HepG2 (cell line): ENCODE measurements at regions not wholly inside any gene's neighbourhood (a gene's known extent, or its start where the extent isn't known, plus 50 kb on each side); places are given as distances from the start of the nearest gene placed in this dataset.

Source experiments
- ATAC-seq: fragments of 200-7000 bp; cut with Tn5 transposase; 3 replicates; pipeline ENCODE4 v1.9.1; 2020; ENCODE audit warnings: mild to moderate bottlenecking, moderate library complexity
- BruUV-seq: library from RNA; stranded (reverse); fragments of 400-500 nt; replicated peaks from 2 replicates; lab custom pipeline; 2021; lab: Mats Ljungman, UMichigan
- CTCF ChIA-PET: fragments of 300-600 bp; formaldehyde crosslinking; extraction: SDS; loops from one replicate; lab custom pipeline; 2021; ENCODE audit warnings: low total read pairs, inconsistent platforms, low intra/inter-chr PET ratio; lab: Yijun Ruan, JAX
- POLR2A ChIA-PET: fragments of 350-600 bp; sonication (Branson Sonifier 250); formaldehyde crosslinking; loops from one replicate; lab custom pipeline; 2020; ENCODE audit warnings: antibody characterized with exemption, inconsistent platforms; lab: Yijun Ruan, JAX
- DNase-seq: peaks from one replicate; pipeline ENCODE4 v3.0.0-alpha.2; 2015; ENCODE audit warnings: low spot score
- FAIRE-seq: peaks from 3 replicates; lab custom pipeline; 2011; peaks lifted over from hg19 to GRCh38; lab: Jason Lieb, UNC
- H2AFZ ChIP-seq: one replicate; pipeline ENCODE4 v1.6.1; 2011; ENCODE audit warnings: low read length, inconsistent platforms
- H3K27ac ChIP-seq: fragments of 300-600 bp; 3 replicates; pipeline ENCODE4 v1.8.0; 2011; ENCODE audit warnings: mixed run types, mild to moderate bottlenecking, mixed read lengths, low read length, inconsistent platforms; ENCODE audit not compliant: insufficient read depth; ENCODE audit errors: extremely low read length
- H3K27me3 ChIP-seq, 2 experiments: fragments of 200-600 bp in 1 of 2; 2 replicates in 1 of 2; 3 replicates in 1 of 2; pipeline versions ENCODE4 v1.6.0 to v1.8.0; 2011; ENCODE audit warnings: low read length in 2 of 2, mild to moderate bottlenecking in 2 of 2, moderate library complexity in 2 of 2, inconsistent platforms in 1 of 2; ENCODE audit not compliant: insufficient read depth in 2 of 2, control insufficient read depth in 1 of 2
- H3K36me3 ChIP-seq, 2 experiments: fragments of 200-600 bp in 1 of 2; replicated peaks in 1 of 2; 2 replicates in 1 of 2; 3 replicates in 1 of 2; pipeline versions ENCODE4 v1.5.1 to v1.8.0; 2011; ENCODE audit warnings: low read length in 2 of 2, inconsistent platforms in 1 of 2; ENCODE audit not compliant: insufficient read depth in 2 of 2, control insufficient read depth in 1 of 2
- H3K4me1 ChIP-seq: 2 replicates; pipeline ENCODE4 v1.5.1; 2012; ENCODE audit warnings: low read length, inconsistent platforms; ENCODE audit not compliant: insufficient read depth
- H3K4me2 ChIP-seq: 2 replicates; pipeline ENCODE4 v1.6.0; 2011; ENCODE audit warnings: low read depth, low read length, inconsistent platforms
- H3K4me3 ChIP-seq, 3 experiments: fragments of 200-600 bp in 1 of 3; sonication (generic), shearing (Covaris generic) in 1 of 3; replicated peaks in 1 of 3; 2 replicates each; pipeline ENCODE4 v1.5.1; 2011 to 2016; ENCODE audit warnings: low read length in 3 of 3, inconsistent platforms in 2 of 3, low read depth in 2 of 3, mild to moderate bottlenecking in 2 of 3, control low read depth in 1 of 3, mixed read lengths in 1 of 3; ENCODE audit not compliant: insufficient read depth in 1 of 3
- H3K79me2 ChIP-seq: one replicate; pipeline ENCODE4 v1.6.1; 2011; ENCODE audit warnings: low read length, inconsistent platforms; ENCODE audit not compliant: insufficient read depth
- H3K9ac ChIP-seq: 2 replicates; pipeline ENCODE4 v1.6.0; 2011; ENCODE audit warnings: mild to moderate bottlenecking, low read depth, low read length, inconsistent platforms; ENCODE audit not compliant: insufficient read depth
- H3K9me3 ChIP-seq: 2 replicates; pipeline ENCODE4 v1.5.1; 2012; ENCODE audit warnings: mild to moderate bottlenecking, low read length
- H4K20me1 ChIP-seq: 2 replicates; pipeline ENCODE4 v1.6.0; 2011; ENCODE audit warnings: inconsistent platforms, mild to moderate bottlenecking, low read length, moderate library complexity; ENCODE audit not compliant: insufficient read depth
- ARNT ChIP-seq: fragments of 450-650 bp; IDR thresholded peaks from 2 replicates; pipeline ENCODE4 v1.6.1; 2017
- CAMTA2 ChIP-seq: sonication (generic); formaldehyde crosslinking; IDR thresholded peaks from 2 replicates; pipeline ENCODE4 v1.4.0; 2020; ENCODE audit warnings: mild to moderate bottlenecking, missing genetic modification reagents, borderline replicate concordance
- CBX2 ChIP-seq, 2 experiments: fragments of 200-600 bp in 1 of 2; sonication (generic); formaldehyde crosslinking in 1 of 2; IDR thresholded peaks; 2 replicates each; pipeline versions ENCODE4 v1.7.0 to v1.8.1; 2018 to 2022; ENCODE audit warnings: low read depth in 2 of 2, low read length in 1 of 2, mild to moderate bottlenecking in 1 of 2, missing genetic modification reagents in 1 of 2
- GTF2F1 ChIP-seq: fragments of 150-350 bp; IDR thresholded peaks from 2 replicates; pipeline ENCODE4 v1.6.1; 2014; ENCODE audit warnings: low read length
- KMT2B ChIP-seq: IDR thresholded peaks from 2 replicates; pipeline ENCODE4 v1.6.1; 2016; ENCODE audit warnings: missing genetic modification reagents, missing compliant biosample characterization
- SETDB1 ChIP-seq: sonication (generic); formaldehyde crosslinking; IDR thresholded peaks from 2 replicates; pipeline ENCODE4 v1.5.1; 2020; ENCODE audit warnings: missing genetic modification reagents, mild to moderate bottlenecking, borderline replicate concordance
- TBX2 ChIP-seq: sonication (generic); formaldehyde crosslinking; IDR thresholded peaks from 2 replicates; pipeline ENCODE4 v1.5.0; 2020; ENCODE audit warnings: missing genetic modification reagents, mild to moderate bottlenecking, borderline replicate concordance
- THYN1 ChIP-seq: sonication (generic); formaldehyde crosslinking; IDR thresholded peaks from 2 replicates; pipeline ENCODE4 v1.8.1; 2023; ENCODE audit warnings: low read depth, mild to moderate bottlenecking, moderate library complexity, missing genetic modification reagents, borderline replicate concordance
- ZFP37 ChIP-seq: sonication (generic); formaldehyde crosslinking; IDR thresholded peaks from 2 replicates; pipeline ENCODE4 v1.4.0; 2020; ENCODE audit warnings: missing genetic modification reagents, borderline replicate concordance
- ZNF263 ChIP-seq: sonication (generic); formaldehyde crosslinking; IDR thresholded peaks from 2 replicates; pipeline ENCODE4 v1.4.0; 2020; ENCODE audit warnings: missing genetic modification reagents
- ZNF383 ChIP-seq: sonication (generic); formaldehyde crosslinking; IDR thresholded peaks from 2 replicates; pipeline ENCODE4 v1.4.0; 2020; ENCODE audit warnings: missing genetic modification reagents, mild to moderate bottlenecking, borderline replicate concordance
- ZNF607 ChIP-seq: sonication (generic); formaldehyde crosslinking; IDR thresholded peaks from 2 replicates; pipeline ENCODE4 v1.5.1; 2020; ENCODE audit warnings: missing genetic modification reagents, mild to moderate bottlenecking, borderline replicate concordance
- ZNF790 ChIP-seq: sonication (generic); formaldehyde crosslinking; IDR thresholded peaks from 2 replicates; pipeline ENCODE4 v1.8.0; 2022; ENCODE audit warnings: missing genetic modification reagents, mild to moderate bottlenecking, borderline replicate concordance
- ZNF792 ChIP-seq: IDR thresholded peaks from 2 replicates; pipeline ENCODE4 v1.6.1; 2016
- WGBS: methylation state at CpG from one replicate; pipeline ENCODE4 v1.1.6; 2017; ENCODE audit warnings: low lambda C conversion rate; 5-methylcytosine and 5-hydroxymethylcytosine counted together
- in situ Hi-C: cut with HindIII; loops from 2 replicates; pipeline ENCODE4 v1.10.0; 2017; ENCODE audit warnings: low pct_unique_long_range_greater_than_20kb; ENCODE audit not compliant: extremely low pct_ligation_motif_present
- intact Hi-C: fragments of 100-400 bp; cut with micrococcal nuclease; formaldehyde crosslinking; loops from one replicate; pipeline ENCODE4 v1.10.0; 2022; ENCODE audit not compliant: unreplicated experiment
- TF ChIP-seq, protein P1 (sequence below): sonication (generic); formaldehyde crosslinking; IDR thresholded peaks from 2 replicates; pipeline ENCODE4 v1.5.0; 2020; ENCODE audit warnings: missing genetic modification reagents
- TF ChIP-seq, protein P2 (sequence below): sonication (generic); formaldehyde crosslinking; IDR thresholded peaks from 2 replicates; pipeline ENCODE4 v1.5.0; 2020; ENCODE audit warnings: mild to moderate bottlenecking, missing genetic modification reagents
- TF ChIP-seq, protein P3 (sequence below): fragments of 450-650 bp; IDR thresholded peaks from 2 replicates; pipeline ENCODE4 v1.6.1; 2016

DNA sequence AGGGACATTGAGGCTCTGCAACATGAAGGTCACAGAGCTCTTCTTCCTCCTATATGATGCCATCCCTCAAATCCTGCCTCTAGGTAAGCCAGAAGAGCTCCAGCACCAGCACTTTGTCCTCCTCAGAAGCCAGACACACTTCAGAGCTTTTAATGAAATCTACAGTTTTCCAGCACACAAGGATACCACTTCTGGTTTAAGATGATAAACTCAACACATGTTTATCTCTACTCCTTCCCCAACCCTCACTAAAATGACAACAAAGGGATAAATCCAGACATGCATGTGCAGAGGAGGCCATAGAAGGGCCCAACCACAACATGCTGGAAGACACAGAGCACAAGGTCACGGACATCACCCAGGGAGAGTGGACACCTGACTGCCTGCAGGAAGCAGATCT, 195.3 kb downstream of the USP12 start:
- Histone ChIP-seq H3K9me3 (no peaks in the 10 kb centered on the region), H3K27ac (no peak overlapping the region), H3K4me1 (peaks cover 94% of the 10 kb centered on the region), H3K4me2 (no peak overlapping the region), H4K20me1 (no peaks in the 10 kb centered on the region), H3K79me2 (no peaks in the 10 kb centered on the region), H3K4me3 (no peak overlapping the region), H2AFZ (no peak overlapping the region), H3K9ac (no peak overlapping the region), H3K27me3 (no peaks in the 10 kb centered on the region), H3K36me3 (no peaks in the 10 kb centered on the region)
- POLR2A ChIA-PET, result no interaction called here
- in situ Hi-C loops (no loop called here), intact Hi-C loops (no loop called here)
- ATAC-seq (no peak), DNase-seq (no peak), FAIRE-seq (no peak)
- BruUV-seq, result no TSS peak
- WGBS, result 88% methylated on average over 1 of the region's 1 CpG
- TF ChIP-seq, protein P1, sequence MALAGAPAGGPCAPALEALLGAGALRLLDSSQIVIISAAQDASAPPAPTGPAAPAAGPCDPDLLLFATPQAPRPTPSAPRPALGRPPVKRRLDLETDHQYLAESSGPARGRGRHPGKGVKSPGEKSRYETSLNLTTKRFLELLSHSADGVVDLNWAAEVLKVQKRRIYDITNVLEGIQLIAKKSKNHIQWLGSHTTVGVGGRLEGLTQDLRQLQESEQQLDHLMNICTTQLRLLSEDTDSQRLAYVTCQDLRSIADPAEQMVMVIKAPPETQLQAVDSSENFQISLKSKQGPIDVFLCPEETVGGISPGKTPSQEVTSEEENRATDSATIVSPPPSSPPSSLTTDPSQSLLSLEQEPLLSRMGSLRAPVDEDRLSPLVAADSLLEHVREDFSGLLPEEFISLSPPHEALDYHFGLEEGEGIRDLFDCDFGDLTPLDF, result no peak
- no peak for TF ChIP-seq CBX2 (IDR thresholded peaks at IDR 0.05; ENCODE audit: low read depth, low read length)
- no peak for TF ChIP-seq CBX2 (CRISPR knock-in tag; IDR thresholded peaks at IDR 0.05; ENCODE audit: low read depth)
- TF ChIP-seq SETDB1 (CRISPR knock-in tag), result no peak
- TF ChIP-seq ARNT, result no peak
- CTCF ChIA-PET, result no interaction called here

DNA sequence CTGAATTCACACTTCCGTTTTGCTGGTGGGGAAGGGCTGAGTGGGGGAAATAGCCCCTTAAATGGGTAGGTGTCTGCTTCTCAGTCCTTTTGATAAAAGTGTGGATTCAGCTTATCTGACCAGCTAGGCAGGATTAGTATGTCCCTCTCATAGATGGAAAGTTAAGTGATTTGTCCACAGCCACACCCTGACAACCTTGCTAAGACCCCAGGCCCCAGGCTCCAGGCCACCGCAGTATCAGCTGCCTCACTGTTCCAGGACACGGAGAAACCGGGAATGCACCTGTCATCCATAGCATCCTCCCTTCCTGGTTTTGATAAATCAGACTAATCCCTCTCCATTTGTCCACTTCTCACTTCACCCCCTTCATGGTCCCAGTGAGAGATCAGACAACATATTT, 197.7 kb downstream of the USP12 start:
- no peaks in the 10 kb centered on the region for H4K20me1 ChIP-seq
- WGBS, result 87% methylated on average over 3 of the region's 4 CpGs
- H3K79me2 ChIP-seq, result no peaks in the 10 kb centered on the region
- FAIRE-seq (no peak), ATAC-seq (no peak), DNase-seq (no peak)
- intact Hi-C loops, result no loop called here
- H3K27me3 ChIP-seq, result no peaks in the 10 kb centered on the region
- ChIA-PET CTCF (no interaction called here), POLR2A (no interaction called here)
- no peak overlapping the region for H3K9ac ChIP-seq
- no peaks in the 10 kb centered on the region for H3K9me3 ChIP-seq
- no peak overlapping the region for H3K4me2 ChIP-seq
- no peak overlapping the region for H3K27ac ChIP-seq
- no peak overlapping the region for H3K4me3 ChIP-seq
- in situ Hi-C loops, result loop anchor here (25.0 kb wide), 1 partner anchor 988 kb away; the partner anchor contains the start of gene CDX2
- no peaks in the 10 kb centered on the region for H3K36me3 ChIP-seq
- no TSS peak for BruUV-seq
- H2AFZ ChIP-seq, result no peak overlapping the region
- H3K4me1 ChIP-seq, result peaks cover 97% of the 10 kb centered on the region
- TF ChIP-seq THYN1 (CRISPR knock-in tag), result no peak
- TF ChIP-seq ZNF383 (CRISPR knock-in tag), result no peak
- TF ChIP-seq TBX2 (CRISPR knock-in tag), result no peak
- TF ChIP-seq ZNF792, result no peak
- no peak for TF ChIP-seq KMT2B (CRISPR knock-in tag)
- TF ChIP-seq ZFP37, result no peak
- TF ChIP-seq ZNF607, result no peak
- no peak for TF ChIP-seq ZNF263
- TF ChIP-seq, protein P2, sequence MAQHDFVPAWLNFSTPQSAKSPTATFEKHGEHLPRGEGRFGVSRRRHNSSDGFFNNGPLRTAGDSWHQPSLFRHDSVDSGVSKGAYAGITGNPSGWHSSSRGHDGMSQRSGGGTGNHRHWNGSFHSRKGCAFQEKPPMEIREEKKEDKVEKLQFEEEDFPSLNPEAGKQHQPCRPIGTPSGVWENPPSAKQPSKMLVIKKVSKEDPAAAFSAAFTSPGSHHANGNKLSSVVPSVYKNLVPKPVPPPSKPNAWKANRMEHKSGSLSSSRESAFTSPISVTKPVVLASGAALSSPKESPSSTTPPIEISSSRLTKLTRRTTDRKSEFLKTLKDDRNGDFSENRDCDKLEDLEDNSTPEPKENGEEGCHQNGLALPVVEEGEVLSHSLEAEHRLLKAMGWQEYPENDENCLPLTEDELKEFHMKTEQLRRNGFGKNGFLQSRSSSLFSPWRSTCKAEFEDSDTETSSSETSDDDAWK (CRISPR knock-in tag), result no peak
- no peak for TF ChIP-seq ZNF790 (CRISPR knock-in tag)
- no peak for TF ChIP-seq GTF2F1
- no peak for TF ChIP-seq CAMTA2 (CRISPR knock-in tag)
- TF ChIP-seq, protein P3, sequence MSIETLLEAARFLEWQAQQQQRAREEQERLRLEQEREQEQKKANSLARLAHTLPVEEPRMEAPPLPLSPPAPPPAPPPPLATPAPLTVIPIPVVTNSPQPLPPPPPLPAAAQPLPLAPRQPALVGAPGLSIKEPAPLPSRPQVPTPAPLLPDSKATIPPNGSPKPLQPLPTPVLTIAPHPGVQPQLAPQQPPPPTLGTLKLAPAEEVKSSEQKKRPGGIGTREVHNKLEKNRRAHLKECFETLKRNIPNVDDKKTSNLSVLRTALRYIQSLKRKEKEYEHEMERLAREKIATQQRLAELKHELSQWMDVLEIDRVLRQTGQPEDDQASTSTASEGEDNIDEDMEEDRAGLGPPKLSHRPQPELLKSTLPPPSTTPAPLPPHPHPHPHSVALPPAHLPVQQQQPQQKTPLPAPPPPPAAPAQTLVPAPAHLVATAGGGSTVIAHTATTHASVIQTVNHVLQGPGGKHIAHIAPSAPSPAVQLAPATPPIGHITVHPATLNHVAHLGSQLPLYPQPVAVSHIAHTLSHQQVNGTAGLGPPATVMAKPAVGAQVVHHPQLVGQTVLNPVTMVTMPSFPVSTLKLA, result no peak
